Hematopoietic multipotent progenitor cell treated with erythropoietin and hydrocortisone succinate and interleukin-3 and kit ligand, for 6 days (in vitro differentiated cells): ENCODE measurements at regions not wholly inside any gene's neighbourhood (a gene's known extent, or its start where the extent isn't known, plus 50 kb on each side); places are given as distances from the start of the nearest gene placed in this dataset.
A peak's percentile ranks its signal among the peaks of the same experiment; 100 is the strongest.
"Not testable (repeated sequence)": the region's sequence is repeated elsewhere in the genome, so short reads cannot be mapped to it uniquely, and the experiment has no call there.

Source experiments
- DNase-seq: peaks from one replicate; pipeline ENCODE4 v3.0.0-alpha.2; 2015

- no peak for DNase-seq
Measured at GRCh38 chr21:36602735-36603134, 96.2 kb upstream of the SIM2 start.

- no peak for DNase-seq
Measured at GRCh38 chr21:36603221-36603620, 95.7 kb upstream of the SIM2 start.

GRCh38 chr21:36605426-36605825 lies 93.5 kb upstream of the SIM2 start:
- no peak for DNase-seq

- DNase-seq = no peak
Measured at GRCh38 chr21:36606287-36606982, 92.5 kb upstream of the SIM2 start.

- no peak for DNase-seq
Measured at GRCh38 chr21:36606983-36607325, 92.0 kb upstream of the SIM2 start.

GRCh38 chr21:36608041-36608896 lies 90.6 kb upstream of the SIM2 start:
- no peak for DNase-seq

GRCh38 chr21:36608897-36609225 lies 90.1 kb upstream of the SIM2 start:
- no peak for DNase-seq

GRCh38 chr21:36609654-36610053 lies 89.3 kb upstream of the SIM2 start:
- DNase-seq = no peak

- DNase-seq = no peak
Measured at GRCh38 chr21:36610201-36610600, 88.7 kb upstream of the SIM2 start.

GRCh38 chr21:36610935-36611334 lies 88.0 kb upstream of the SIM2 start:
- DNase-seq = no peak

GRCh38 chr21:36611379-36611778 lies 87.5 kb upstream of the SIM2 start:
- no peak for DNase-seq

GRCh38 chr21:36613059-36613458 lies 85.9 kb upstream of the SIM2 start:
- no peak for DNase-seq

GRCh38 chr21:36613554-36613953 lies 85.4 kb upstream of the SIM2 start:
- DNase-seq = no peak

- DNase-seq = peak; percentile 19
Measured at GRCh38 chr21:36615274-36615964, 83.5 kb upstream of the SIM2 start.

- not testable (repeated sequence) for DNase-seq
Measured at GRCh38 chr21:36616773-36617172, 82.1 kb upstream of the SIM2 start.

GRCh38 chr21:36621794-36622193 lies 77.1 kb upstream of the SIM2 start:
- not testable (repeated sequence) for DNase-seq

- DNase-seq = no peak
Measured at GRCh38 chr21:36624105-36624504, 74.8 kb upstream of the SIM2 start.

GRCh38 chr21:36626791-36627190 lies 72.1 kb upstream of the SIM2 start:
- DNase-seq = no peak

GRCh38 chr21:36627242-36627641 lies 71.7 kb upstream of the SIM2 start:
- no peak for DNase-seq

GRCh38 chr21:36628106-36628505 lies 70.8 kb upstream of the SIM2 start:
- DNase-seq = no peak

- no peak for DNase-seq
Measured at GRCh38 chr21:36628761-36629460, 70.0 kb upstream of the SIM2 start.

- DNase-seq = peak; percentile 75
Measured at GRCh38 chr21:36630485-36631206, 68.3 kb upstream of the SIM2 start.

GRCh38 chr21:36636016-36636415 lies 62.9 kb upstream of the SIM2 start:
- DNase-seq = no peak
